ENCODE measurements at regions not wholly inside any gene's neighbourhood (a gene's known extent, or its start where the extent isn't known, plus 50 kb on each side); places are given as distances from the start of the nearest gene placed in this dataset.

DNA sequence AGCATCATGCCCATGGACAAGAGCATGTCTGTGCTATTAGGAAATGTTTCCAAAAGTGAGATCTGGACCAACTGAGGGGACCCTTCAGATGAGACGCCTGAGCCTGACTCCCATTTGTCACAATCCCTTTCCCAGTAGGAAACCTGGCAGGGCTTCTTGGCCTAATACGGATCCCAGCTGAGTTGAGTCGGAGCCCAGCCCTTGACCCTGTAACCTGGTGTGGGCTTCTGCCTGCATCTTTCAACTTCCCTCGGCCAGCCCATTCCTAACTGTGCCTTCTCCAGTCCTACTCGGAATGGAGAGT is 148.3 kb downstream of the IRX2 start:
- H3K36me3 Mint-ChIP-seq, result no peaks in the 10 kb centered on the region
- H3K4me3 Mint-ChIP-seq, result no peak overlapping the region

DNA sequence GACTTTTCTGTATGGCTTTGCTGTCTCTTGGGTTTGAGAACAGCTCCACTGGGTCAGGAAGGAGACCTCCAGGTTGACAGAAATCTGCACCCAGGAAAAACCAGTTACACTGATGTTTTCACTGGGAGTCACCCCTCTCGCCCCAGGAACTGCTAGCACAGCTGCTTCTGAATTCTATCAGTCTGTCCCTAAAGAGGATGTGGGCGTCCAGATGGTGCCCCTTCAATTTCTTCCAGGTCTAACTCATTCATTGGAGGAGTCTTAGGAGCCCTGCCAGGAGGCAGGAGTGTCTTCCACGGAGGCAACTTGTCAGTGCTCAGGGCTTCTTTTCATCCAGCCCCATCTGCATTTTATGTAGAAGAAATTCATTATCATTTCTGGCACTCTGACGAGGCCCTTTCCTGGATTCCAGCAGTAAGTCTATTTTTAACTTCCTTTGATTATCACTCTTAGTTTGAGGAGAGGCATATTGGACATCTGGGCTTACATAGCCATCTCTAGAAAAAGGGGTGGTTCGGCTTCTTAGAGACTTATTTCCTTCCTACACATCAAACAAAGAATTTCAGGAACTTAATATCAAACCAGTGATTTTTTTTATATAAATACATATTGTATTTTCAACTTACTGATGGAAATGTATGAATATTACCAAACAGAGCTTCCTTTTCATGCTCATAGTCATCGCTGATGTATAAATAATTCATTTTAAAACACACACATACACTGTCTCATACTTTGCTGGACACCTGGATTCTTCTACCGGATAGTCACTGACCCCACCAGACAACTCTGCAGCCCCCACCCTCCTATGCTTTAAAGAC is 148.8 kb downstream of the IRX2 start:
- Histone ChIP-seq H3F3A (ENCODE audit: low read depth) (no peaks in the 10 kb centered on the region), H3K4me3 (no peak overlapping the region), H3K9ac (no peak overlapping the region), H2AFZ (replicated peaks) (no peak overlapping the region), H3K79me2 (ENCODE audit: low read depth) (no peaks in the 10 kb centered on the region), H3K4me2 (no peak overlapping the region), H3K27ac (no peak overlapping the region), H3K27me3 (no peaks in the 10 kb centered on the region), H4K20me1 (ENCODE audit: low read depth) (no peaks in the 10 kb centered on the region), H3K9me3 (ENCODE audit: low read depth) (no peaks in the 10 kb centered on the region), H3K4me1 (no peaks in the 10 kb centered on the region), H3K36me3 (no peaks in the 10 kb centered on the region)
- Mint-ChIP-seq H3K9me3 (peaks cover 3% of the 10 kb centered on the region), H3K27me3 (ENCODE audit: insufficient read depth, low read depth) (peaks cover 2% of the 10 kb centered on the region), H3K27ac (peak overlapping the region; percentile 28), H3K36me3 (no peaks in the 10 kb centered on the region), H3K4me3 (no peak overlapping the region), H3K4me1 (peaks cover 11% of the 10 kb centered on the region)
- no peak for TF ChIP-seq EZH2phosphoT487 (IDR thresholded peaks at IDR 0.05)
- TF ChIP-seq CTCF (IDR thresholded peaks at IDR 0.05), result no peak
- no peak for TF ChIP-seq EZH2 (IDR thresholded peaks at IDR 0.05)
- no peak for DNase-seq (ENCODE audit: low spot score)

More for the DNA sequence above, 148.3 kb downstream of the IRX2 start:
- Histone ChIP-seq H3F3A (ENCODE audit: low read depth) (no peaks in the 10 kb centered on the region), H4K20me1 (ENCODE audit: low read depth) (no peaks in the 10 kb centered on the region), H3K36me3 (no peaks in the 10 kb centered on the region), H3K79me2 (ENCODE audit: low read depth) (no peaks in the 10 kb centered on the region), H3K4me3 (no peak overlapping the region), H3K9ac (no peak overlapping the region), H3K27me3 (no peaks in the 10 kb centered on the region), H3K4me2 (no peak overlapping the region), H3K27ac (no peak overlapping the region), H2AFZ (replicated peaks) (no peak overlapping the region), H3K9me3 (ENCODE audit: low read depth) (no peaks in the 10 kb centered on the region), H3K4me1 (no peaks in the 10 kb centered on the region)
- Mint-ChIP-seq H3K27ac (peak overlapping the region; percentile 28), H3K4me1 (peaks cover 15% of the 10 kb centered on the region), H3K9me3 (peaks cover 3% of the 10 kb centered on the region), H3K27me3 (ENCODE audit: insufficient read depth, low read depth) (peaks cover 2% of the 10 kb centered on the region)
- TF ChIP-seq EZH2 (IDR thresholded peaks at IDR 0.05) (no peak), EZH2phosphoT487 (IDR thresholded peaks at IDR 0.05) (no peak), CTCF (IDR thresholded peaks at IDR 0.05) (no peak)
- no peak for DNase-seq (ENCODE audit: low spot score)

DNA sequence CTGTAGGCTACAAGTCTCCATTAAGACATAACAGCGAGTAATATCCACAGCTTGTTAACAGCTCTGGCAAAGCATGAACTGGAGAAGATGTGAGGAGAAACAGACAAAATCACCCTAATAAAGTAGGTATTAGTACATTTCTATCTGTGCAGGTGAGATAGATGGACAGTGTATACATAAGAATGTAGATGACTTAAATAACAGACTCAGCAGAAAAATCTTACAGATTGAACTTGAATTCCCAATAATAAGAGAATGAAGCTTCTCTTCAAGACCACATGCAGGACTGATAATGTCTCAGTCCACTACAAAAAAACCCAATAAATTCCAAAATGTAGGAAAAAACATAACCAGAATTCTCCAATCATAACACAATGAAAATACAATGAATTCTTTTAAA is 153.0 kb downstream of the IRX2 start:
- Histone ChIP-seq H3K27me3 (no peaks in the 10 kb centered on the region), H3F3A (ENCODE audit: low read depth) (no peaks in the 10 kb centered on the region), H3K9me3 (ENCODE audit: low read depth) (no peaks in the 10 kb centered on the region), H3K9ac (no peak overlapping the region), H3K27ac (no peak overlapping the region), H4K20me1 (ENCODE audit: low read depth) (no peaks in the 10 kb centered on the region), H3K4me1 (no peaks in the 10 kb centered on the region), H2AFZ (replicated peaks) (no peak overlapping the region), H3K4me3 (no peak overlapping the region), H3K79me2 (ENCODE audit: low read depth) (no peaks in the 10 kb centered on the region), H3K4me2 (no peak overlapping the region), H3K36me3 (no peaks in the 10 kb centered on the region)
- Mint-ChIP-seq H3K27me3 (ENCODE audit: insufficient read depth, low read depth) (peaks cover 2% of the 10 kb centered on the region), H3K4me3 (no peak overlapping the region), H3K9me3 (peaks cover 7% of the 10 kb centered on the region), H3K4me1 (peaks cover 3% of the 10 kb centered on the region), H3K27ac (no peak overlapping the region), H3K36me3 (no peaks in the 10 kb centered on the region)
- DNase-seq (ENCODE audit: low spot score), result no peak
- no peak for TF ChIP-seq EZH2phosphoT487 (IDR thresholded peaks at IDR 0.05)
- no peak for TF ChIP-seq EZH2 (IDR thresholded peaks at IDR 0.05)
- TF ChIP-seq CTCF (IDR thresholded peaks at IDR 0.05), result no peak

All from neural progenitor cell (in vitro differentiated cells).